Stromal cell of bone marrow (primary cell): ENCODE measurements at regions not wholly inside any gene's neighbourhood (a gene's known extent, or its start where the extent isn't known, plus 50 kb on each side); places are given as distances from the start of the nearest gene placed in this dataset.
A peak's percentile ranks its signal among the peaks of the same experiment; 100 is the strongest.

Experiments used
- DNase-seq: peaks from one replicate; pipeline ENCODE4 v3.0.0-alpha.2; 2012; ENCODE audit warnings: low read depth

DNA sequence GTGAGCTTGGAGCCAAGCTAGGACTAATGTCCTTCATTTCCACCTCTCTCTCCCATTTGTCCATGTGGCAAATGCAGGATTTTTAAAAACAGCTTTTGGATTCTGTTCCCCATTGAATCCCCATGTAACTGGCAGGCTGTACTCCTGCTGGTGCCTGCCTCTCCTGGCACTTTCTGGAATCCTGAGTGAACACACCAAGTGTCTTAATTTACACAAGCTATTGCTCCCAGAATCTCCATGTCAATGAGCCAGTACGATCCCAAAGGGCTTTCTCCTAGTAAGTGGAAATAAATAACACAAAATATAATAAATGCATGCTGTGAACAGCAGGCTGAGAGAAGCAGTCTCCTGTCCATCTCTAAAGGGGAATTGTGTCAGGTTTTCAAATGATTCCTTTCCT, 88.4 kb upstream of the WWC1 start:
- DNase-seq: no peak

DNA sequence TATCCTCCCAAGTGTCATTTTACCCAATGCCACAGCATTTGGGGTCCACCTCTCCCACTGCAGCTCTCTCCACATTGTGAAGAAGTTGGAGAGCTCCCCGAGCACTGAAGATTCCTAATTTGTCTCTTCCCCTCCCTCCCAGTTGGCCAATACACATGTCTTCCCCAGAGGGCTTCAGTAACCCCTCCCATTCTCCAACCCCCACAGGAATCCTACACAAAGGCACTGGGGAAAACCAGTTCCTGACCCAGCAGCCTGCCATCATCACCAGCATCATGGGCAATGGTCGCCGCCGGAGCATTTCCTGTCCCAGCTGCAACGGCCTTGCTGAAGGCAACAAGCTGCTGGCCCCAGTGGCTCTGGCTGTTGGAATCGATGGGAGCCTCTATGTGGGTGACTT, 87.3 kb upstream of the WWC1 start:
- DNase-seq: no peak

DNA sequence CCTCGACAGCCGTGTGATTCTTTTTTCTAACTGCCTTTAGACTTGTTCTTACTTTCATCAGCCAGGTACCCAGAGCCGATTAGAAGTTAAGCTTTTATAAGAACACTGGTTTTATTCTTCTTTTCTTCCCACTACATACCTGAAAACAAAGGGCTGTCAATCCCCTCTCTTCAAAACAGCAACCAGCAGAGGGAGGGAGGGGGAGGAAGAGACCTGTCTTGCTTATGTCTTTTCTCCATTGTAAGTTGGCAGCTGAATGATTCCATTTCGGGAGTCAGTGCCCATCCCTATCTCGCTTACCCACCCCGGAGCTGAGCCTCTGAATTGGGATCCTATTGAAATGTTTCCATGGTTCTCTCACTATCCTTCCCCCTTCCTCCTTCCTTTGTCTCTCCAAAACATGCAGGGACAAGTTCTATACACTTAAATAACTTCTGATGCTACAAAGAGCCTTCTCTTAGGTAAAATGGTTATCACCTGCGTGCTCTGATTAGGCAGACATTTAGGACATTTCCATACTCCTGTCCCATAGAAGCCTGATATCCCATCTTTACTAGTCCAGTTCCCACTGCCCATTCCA, 83.9 kb upstream of the WWC1 start:
- DNase-seq: no peak

DNA sequence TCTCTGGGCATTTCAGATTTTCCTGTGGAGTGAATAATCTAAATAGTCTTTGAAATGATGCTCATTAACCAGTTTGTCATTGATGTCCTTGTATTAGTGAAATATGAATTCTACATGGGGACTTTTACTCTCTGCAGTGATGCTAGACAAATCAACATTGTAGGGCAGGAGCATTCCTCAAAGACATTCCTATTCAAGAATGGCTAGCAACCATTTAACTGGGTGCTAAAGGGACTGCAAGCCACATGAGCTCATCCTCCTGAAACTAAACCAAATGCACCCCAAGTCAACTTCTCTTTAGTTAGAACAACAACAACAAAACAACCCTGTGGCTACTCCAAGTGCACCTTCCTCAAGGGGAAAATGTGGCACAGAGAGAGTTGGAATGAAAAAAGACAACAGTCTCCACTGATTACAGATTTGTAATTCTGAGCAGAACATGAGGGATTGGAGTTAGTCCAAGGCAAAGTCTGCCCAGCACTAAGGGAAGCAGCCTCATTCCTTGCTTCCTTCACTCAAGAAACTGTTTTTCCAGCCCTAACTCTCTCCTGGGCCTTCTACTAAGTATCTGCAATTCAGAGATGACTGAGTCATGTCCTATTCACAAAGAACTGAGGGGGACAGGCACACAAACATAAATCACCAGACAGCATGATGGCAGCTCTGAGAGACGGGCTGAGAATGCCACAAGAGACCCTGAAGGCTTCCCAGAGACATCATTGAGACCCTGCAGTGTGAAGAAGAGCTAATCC, 82.0 kb upstream of the WWC1 start:
- peak; percentile 48 for DNase-seq

DNA sequence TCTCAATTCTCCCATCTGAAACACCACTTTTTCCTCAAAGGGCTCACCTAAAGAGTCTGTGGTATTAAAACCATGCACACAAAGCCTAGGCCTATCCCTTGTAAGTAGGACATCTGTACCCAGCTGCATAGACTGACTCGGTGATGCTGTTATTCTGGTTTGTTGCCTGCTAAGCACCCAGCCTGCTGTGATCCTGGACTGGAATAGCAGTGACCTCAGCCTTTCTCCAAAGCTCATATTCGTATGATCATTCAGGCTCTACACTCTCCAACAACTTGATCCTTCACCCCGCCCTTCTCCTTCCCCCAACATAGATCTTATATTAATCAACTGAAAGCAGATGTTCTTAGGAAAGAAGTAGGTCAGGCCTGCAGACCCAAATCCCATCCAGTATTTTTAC, 81.4 kb upstream of the WWC1 start:
- no peak for DNase-seq

DNA sequence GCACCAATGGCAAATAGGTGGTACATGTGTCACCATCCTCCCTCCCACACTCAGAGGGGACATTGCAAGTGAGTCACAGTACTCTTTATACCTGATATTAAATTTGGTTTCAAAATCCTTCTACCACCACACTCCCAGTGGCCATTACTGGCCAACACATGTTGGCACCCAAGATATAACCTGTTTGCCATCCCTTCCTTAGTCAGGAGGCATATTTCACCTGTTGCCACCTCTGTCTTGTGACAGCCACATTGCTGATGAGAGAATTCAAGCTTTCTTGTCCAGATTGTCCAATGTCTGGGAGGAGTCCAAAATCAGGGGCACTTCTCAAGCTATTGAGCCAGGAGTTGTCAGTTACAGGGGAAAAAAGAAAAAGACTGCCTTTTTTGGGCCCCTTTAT, 80.2 kb upstream of the WWC1 start:
- DNase-seq: no peak

DNA sequence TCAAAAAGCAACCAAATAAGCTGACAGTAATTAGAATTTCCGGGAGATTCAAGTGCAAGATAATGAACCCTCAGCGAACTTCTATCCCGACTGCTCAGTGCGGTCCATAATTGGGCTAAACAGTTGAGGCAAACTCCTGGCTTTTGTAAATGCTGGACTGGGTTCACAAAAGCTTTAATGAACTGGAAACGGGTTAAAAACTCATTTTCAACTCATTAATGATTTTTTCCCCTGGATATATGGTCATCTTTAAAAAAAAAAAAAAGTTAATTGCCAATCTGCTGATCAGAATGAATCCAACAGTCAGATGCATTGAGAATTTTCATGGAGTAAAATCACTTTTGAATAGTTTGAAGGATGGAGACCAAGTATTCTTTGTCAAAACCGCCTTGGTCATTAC, 79.5 kb upstream of the WWC1 start:
- no peak for DNase-seq

DNA sequence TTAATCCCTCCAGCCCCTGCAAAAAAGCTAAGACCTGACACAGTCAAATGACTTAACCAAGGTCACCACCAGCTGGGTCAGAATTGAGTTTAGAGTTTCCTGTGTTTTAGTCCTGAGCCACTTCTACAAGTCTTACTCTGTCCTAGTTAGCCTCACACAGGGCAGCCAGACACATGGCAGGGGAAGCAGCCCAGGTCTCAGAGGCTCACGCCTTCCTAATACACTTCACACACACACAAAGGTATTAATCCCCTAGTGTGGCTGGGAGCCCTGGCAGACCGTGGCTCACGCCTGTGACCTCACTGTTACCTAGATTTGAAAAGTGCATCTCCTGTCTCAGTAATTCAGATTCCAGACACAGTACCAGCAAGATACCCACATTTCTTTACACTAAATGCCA, 77.4 kb upstream of the WWC1 start:
- DNase-seq: no peak

DNA sequence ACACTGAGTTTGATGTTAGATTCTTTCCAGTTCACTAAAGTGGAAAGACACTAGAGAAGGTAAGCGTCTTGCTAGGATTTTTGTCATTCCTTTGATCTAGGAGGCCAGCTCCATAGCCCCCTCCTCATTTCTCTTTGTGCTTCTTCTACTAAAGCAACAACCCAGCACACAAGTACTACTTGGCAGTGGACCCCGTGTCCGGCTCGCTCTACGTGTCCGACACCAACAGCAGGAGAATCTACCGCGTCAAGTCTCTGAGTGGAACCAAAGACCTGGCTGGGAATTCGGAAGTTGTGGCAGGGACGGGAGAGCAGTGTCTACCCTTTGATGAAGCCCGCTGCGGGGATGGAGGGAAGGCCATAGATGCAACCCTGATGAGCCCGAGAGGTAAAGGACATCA, 76.6 kb upstream of the WWC1 start:
- DNase-seq: no peak

DNA sequence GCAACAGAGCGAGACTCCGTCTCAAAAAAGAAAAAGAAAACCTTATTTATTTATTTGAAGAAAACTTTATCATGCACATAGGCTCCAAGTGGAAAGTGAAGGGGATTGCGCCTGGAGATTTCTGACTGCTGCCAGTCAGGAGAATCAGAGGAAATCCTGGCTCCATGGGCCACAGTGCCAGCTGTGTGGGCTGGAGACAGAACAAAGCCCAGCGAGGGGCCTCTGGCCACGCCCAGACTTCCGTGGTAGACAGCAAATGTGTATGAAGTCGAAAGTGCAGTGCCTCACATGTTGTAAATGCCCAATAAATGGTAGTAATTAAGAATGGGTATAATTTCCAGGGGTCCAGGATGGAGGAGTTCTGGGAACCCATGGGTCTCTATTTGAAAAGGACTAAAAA, 75.8 kb upstream of the WWC1 start:
- no peak for DNase-seq

DNA sequence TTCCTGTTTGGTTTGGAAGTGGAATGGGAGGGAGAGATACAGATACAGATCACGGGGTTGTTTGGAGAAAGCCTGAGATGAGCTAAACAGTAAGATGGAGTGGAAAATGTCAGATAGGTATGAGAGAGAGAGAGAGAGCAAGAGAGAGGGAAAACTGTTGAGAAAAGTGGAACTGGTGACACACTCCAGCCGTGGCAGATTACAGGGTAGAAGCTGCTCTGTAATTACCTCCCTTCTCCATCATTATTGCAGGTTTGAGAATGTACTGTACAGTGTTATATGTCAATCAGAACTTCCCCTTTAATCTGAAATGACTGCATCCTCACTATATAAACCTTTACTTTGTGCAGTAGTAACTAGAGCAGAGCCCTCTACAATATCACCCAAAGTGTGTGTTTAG, 74.5 kb upstream of the WWC1 start:
- DNase-seq: no peak

DNA sequence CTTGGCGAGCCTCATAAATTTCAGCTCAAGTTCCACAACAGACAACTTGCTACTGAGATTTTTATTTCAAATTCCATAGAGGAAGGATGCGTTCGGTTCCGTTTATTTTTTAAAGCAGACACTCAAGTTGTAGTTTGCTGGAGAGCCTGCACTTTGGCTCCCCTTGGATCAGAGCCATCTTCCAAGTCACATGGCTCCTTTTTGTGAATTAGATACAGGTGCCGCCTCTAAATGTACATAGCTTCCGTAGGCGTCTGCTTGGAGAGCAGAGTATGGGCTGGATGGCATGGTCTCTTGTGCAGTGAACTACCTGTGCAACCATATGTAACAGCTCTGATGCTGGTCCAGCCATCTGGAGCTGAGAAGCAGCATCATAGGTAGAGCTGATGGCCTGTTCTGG, 73.9 kb upstream of the WWC1 start:
- DNase-seq: no peak

DNA sequence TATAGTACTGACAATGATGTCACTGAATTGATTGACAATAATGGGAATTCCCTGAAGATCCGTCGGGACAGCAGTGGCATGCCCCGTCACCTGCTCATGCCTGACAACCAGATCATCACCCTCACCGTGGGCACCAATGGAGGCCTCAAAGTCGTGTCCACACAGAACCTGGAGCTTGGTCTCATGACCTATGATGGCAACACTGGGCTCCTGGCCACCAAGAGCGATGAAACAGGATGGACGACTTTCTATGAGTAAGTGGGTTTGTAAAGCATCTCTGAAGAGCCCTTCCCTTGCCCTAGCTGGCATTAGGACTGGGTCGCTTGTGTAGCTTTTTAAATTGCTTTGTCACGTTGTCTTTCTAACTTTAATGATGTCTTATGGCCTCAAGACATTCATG, 72.7 kb upstream of the WWC1 start:
- DNase-seq: no peak

DNA sequence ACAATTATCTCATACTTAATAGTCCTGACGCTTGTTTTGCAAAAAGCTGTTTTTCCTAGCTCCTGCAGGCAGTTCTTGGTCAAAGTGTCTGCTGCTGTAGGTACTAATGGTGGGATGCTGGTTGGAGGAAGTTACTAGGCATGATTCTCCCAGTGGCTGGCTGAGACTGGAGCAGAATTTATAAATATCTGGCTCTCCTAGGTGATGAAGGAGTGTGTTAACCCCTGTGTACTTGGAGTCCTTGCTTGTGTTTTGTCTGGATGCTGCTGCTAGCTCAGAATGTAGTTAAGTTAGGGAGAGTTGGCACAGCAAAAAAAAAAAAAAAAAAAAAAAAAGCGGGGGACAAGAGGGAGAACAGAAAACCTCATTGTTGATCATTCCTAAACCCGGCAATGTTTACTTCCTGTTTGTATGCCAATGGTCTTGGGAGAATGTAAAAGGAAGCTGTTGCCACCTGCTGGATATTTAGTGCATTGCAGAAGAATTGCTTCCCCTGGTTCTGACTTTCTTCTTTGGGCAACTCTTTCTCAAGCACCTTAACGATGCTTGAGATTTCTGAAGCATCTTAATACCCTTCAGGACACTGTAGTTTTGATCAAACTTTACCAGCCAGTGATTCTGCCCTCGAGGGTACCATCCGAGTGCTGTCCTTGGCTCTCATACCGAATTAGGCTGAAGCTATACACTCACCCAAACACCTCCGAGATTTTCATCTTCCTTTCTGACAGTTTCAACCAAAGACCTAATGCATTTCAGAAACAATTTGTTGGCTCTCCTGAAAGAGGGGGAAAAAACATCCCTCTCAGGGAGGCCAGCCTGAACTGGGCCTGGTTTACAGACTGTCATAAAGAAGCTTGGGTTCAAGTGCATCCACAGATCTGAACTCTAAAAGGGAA, 71.7 kb upstream of the WWC1 start:
- DNase-seq: peak; percentile 54

DNA sequence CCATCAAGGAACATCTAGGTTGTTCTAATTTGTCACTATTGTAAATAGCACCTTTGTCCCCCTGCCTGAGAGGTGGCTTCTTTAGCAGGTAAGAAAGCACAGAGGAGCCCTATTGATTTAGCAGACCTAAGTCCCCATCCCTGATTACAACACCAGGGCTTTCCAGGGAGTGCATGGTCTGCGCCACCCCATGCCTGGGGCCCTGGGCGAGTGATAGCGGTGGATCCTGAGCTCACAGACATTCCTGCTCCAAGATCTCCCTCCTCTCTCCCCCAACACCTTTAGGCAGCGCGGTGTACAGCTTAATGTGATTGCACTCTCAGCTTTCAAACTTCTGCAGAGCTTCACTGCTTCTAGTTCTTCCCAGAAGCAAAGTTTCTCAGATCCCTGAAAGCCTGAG, 67.4 kb upstream of the WWC1 start:
- DNase-seq: no peak

DNA sequence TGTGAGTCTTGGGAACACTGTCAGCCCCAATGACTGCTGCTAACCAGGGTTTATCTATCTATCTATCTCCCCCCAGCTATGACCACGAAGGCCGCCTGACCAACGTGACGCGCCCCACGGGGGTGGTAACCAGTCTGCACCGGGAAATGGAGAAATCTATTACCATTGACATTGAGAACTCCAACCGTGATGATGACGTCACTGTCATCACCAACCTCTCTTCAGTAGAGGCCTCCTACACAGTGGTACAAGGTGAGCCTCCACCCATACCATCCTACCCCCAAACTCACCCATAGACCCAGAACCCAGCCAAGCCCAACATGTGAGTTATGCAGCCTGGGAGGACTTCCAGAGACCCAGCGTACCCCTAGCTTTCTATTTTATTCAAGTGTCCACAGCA, 65.4 kb upstream of the WWC1 start:
- DNase-seq: no peak

DNA sequence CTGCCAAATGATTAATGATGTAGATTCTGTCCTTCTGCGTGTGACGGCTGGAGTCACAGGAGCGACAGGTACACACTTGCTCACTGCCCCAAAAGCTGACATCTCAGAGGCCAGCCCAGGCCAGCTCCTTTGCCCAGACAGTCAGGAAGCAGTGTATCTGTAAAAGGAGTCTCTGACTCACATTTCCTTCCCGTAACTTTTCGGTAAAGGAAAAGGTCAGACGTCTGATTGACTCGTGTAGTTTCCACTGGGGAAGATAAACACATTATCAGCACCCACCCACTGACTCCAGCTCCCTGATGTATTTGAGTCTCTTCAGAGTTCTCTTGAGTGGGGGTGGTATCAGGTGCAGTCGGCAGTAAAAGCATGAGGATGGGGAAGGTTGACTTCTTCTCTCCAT, 64.4 kb upstream of the WWC1 start:
- DNase-seq: no peak

DNA sequence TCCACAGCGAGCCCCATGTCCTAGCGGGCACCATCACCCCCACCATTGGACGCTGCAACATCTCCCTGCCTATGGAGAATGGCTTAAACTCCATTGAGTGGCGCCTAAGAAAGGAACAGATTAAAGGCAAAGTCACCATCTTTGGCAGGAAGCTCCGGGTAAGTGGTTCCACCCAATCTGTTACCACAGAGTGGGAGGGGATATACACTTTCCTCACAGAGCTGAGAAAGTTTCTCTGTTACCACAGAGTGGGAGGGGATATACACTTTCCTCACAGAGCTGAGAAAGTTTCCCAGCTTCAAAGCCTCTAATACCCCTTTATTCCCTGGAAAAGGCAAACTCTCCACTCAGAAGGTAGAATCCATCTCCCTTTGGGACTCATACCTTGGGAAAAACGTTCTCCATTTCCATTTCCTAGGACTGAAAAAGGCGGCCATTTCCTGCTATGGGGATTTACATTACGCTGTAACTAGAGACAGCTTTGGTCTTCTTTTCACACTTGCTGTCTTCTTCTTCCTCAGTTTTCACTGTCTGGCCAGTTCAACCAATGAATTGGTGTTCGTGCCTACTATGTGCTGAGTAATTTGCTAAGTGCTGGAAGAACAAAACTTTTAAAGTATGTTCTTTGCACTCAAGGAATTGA, 63.4 kb upstream of the WWC1 start:
- DNase-seq: no peak

DNA sequence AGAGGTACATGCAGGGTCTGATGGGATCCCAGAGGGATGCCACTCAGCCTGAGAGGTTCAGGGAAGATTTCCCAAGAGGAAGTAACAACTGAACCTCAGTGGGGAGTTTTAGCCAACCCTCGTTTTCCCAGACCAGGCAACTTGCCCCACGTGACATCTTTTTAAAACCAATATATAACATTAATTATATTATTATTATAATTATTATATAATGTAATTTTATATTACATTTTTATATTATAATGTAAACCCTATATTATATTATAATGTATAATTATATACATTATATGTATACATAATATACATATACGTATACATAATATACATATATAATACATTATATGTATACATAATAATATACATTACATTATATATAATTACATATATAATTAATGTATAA, 62.8 kb upstream of the WWC1 start:
- no peak for DNase-seq

DNA sequence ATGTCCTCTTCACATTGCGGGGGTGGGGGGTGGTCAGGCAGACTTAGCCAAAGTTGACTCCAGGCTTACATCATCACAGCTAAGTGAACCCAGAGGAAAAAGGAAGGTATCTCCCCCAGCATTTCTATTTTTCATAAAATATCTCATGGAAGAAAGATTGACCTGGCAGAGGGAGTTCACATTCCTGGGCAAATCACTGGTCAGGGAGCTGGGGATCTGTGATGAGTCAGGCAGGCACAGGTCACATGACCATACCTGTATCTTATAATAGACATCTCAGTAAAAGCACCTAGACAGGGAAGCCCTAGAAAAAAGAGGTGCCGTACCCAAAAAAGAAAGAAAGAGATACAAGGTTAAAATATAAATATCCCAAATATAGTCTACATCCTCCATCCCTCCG, 57.3 kb upstream of the WWC1 start:
- DNase-seq: no peak

DNA sequence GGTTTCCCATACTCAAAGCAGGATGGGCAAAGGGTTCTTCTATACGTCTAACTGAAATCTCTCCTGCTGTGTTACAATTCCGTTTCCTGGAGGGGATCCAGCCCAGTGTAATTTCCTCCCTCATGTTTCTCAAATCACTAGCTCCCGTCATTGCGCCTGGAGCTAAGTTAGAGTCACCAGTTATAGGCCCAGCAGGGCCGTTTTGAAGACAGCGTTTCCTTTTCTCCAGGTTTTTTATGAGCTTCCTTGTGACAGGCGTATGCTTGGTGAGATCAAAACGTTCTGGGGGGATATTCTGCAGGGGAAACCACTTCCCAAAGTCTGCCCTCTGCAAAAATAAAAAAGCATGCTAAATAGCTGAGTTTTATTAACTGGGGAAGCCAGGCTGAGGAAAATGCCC, 53.0 kb upstream of the WWC1 start:
- no peak for DNase-seq

DNA sequence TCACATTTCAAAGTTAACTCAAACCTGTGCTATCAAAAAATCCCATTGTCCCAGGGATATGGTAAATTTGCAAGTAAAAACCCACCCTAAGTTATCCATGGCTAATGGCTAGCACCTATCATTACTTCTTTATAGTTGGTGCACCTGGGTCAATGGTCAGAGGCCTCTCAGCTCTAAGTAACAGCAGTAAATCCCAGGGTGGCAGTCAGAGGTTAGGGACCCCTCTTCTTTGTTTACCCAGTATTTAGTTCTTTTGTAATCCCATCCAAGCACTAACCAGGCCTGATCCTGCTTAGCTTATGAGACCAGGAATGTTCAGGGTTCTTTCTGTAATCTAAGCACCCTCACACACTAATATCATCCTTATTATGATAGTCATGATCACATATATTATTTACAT, 52.1 kb upstream of the WWC1 start:
- DNase-seq: no peak
